HUES6 (cell line): ENCODE measurements at regions not wholly inside any gene's neighbourhood (a gene's known extent, or its start where the extent isn't known, plus 50 kb on each side); places are given as distances from the start of the nearest gene placed in this dataset.

Source experiments
- H3K27ac ChIP-seq: 2 replicates; pipeline ENCODE4 v1.7.0; 2013; ENCODE audit warnings: low read depth, mild to moderate bottlenecking, low read length, inconsistent platforms
- H3K27me3 ChIP-seq: 2 replicates; pipeline ENCODE4 v1.6.1; 2013; ENCODE audit warnings: low read length; ENCODE audit not compliant: control insufficient read depth, insufficient read depth
- H3K36me3 ChIP-seq: 2 replicates; pipeline ENCODE4 v1.6.1; 2013; ENCODE audit warnings: low read length; ENCODE audit not compliant: control insufficient read depth, insufficient read depth
- H3K4me1 ChIP-seq: 2 replicates; pipeline ENCODE4 v1.6.1; 2013; ENCODE audit warnings: low read length; ENCODE audit not compliant: control insufficient read depth, insufficient read depth
- H3K4me3 ChIP-seq: 2 replicates; pipeline ENCODE4 v1.5.1; 2013; ENCODE audit warnings: low read depth, low read length
- H3K9ac ChIP-seq: one replicate; pipeline ENCODE4 v1.6.1; 2013; ENCODE audit warnings: mild to moderate bottlenecking, low read length
- H3K9me3 ChIP-seq: 2 replicates; pipeline ENCODE4 v1.6.1; 2013; ENCODE audit warnings: low read depth, low read length; ENCODE audit not compliant: control insufficient read depth, insufficient read depth

DNA sequence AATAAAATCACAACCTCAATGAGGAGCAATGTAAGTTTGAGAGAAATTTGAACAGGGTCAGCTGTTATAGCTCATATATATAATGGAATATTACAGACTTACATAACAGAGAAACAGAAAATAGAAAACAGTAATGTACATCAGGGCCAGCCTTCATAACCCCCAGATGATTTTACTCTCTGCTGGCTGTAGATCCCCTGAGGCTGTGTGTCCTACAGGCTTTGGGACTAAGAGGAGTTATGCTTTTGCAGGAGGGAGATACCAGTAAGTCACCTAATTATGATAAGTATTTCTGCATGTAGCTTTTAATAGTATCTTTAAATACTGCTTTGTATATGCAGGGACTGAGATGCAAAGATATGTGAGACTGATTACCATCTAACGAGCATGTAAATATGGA, 105.8 kb upstream of the ASCC3 start:
- H3K4me3 ChIP-seq: no peak overlapping the region
- H3K4me1 ChIP-seq: no peaks in the 10 kb centered on the region
- H3K9me3 ChIP-seq: 0 out of 2 replicates have a peak, but pooled peaks cover 4% of the 10 kb centered on the region
- H3K27me3 ChIP-seq: no peaks in the 10 kb centered on the region
- no peak overlapping the region for H3K9ac ChIP-seq
- no peak overlapping the region for H3K27ac ChIP-seq
- no peaks in the 10 kb centered on the region for H3K36me3 ChIP-seq

- Histone ChIP-seq H3K27me3 (no peaks in the 10 kb centered on the region), H3K9ac (no peak overlapping the region), H3K36me3 (no peaks in the 10 kb centered on the region), H3K27ac (no peak overlapping the region), H3K9me3 (0 out of 2 replicates have a peak, but pooled peaks cover 4% of the 10 kb centered on the region), H3K4me1 (no peaks in the 10 kb centered on the region), H3K4me3 (no peak overlapping the region)
Measured at GRCh38 chr6:100987556-100987955, 106.4 kb upstream of the ASCC3 start.

DNA sequence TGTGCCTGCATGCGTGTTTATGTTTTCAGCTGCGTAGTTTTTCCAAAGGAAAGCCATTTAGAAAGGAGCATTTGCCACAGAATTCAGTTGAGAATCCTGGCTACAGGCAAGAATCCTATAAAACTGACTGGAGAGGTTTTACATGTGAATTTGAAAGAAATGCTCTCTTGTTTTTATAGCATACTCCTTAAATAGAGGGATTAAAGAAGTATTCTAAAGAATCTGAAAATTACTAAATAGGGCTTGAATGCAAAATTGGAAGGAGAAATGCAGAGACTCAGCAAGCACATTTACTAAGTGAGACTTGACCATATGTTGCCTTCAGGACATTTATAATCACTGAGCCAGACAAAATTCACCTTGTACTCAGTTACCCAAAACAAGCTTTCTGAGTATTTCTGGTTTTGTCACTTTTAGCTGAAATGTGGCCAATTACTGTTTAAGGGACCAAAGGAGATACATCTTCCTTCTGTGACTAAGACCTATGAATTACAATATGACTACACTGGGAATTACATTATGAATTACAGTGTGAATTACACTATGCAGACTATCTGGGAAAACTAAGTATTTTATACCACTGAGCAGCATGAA, 107.4 kb upstream of the ASCC3 start:
- Histone ChIP-seq H3K27ac (no peak overlapping the region), H3K9ac (no peak overlapping the region), H3K9me3 (0 out of 2 replicates have a peak, but pooled peaks cover 3% of the 10 kb centered on the region), H3K4me1 (no peaks in the 10 kb centered on the region), H3K27me3 (no peaks in the 10 kb centered on the region), H3K4me3 (no peak overlapping the region), H3K36me3 (no peaks in the 10 kb centered on the region)

DNA sequence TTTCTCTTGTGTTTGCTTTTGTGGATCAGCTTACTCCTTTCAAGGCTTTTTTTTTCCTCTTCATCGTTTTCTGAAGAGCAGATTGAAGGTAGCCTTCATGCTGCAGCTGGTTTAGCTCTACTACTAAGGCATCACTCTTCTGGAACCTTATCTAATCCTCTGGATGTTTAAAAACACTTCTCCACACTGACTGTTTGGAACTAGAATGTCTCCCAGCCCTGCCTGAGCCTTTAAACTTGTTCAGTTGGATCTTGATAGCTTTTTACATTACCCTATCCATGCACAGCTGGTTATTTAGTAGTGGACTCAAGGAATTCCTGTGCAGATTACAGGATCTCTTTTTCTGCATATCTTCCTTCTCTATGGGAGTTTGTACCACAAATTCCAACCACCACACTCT, 108.9 kb upstream of the ASCC3 start:
- no peaks in the 10 kb centered on the region for H3K27me3 ChIP-seq
- no peak overlapping the region for H3K9ac ChIP-seq
- no peaks in the 10 kb centered on the region for H3K9me3 ChIP-seq
- H3K4me3 ChIP-seq: no peak overlapping the region
- H3K36me3 ChIP-seq: no peaks in the 10 kb centered on the region
- no peak overlapping the region for H3K27ac ChIP-seq
- no peaks in the 10 kb centered on the region for H3K4me1 ChIP-seq

GRCh38 chr6:100996409-100996808, 115.3 kb upstream of the ASCC3 start:
- Histone ChIP-seq H3K27ac (no peak overlapping the region), H3K4me1 (peaks cover 7% of the 10 kb centered on the region; the same call in 1 of the 2 replicates), H3K9ac (no peak overlapping the region), H3K27me3 (no peaks in the 10 kb centered on the region), H3K36me3 (no peaks in the 10 kb centered on the region), H3K4me3 (no peak overlapping the region), H3K9me3 (no peaks in the 10 kb centered on the region)

DNA sequence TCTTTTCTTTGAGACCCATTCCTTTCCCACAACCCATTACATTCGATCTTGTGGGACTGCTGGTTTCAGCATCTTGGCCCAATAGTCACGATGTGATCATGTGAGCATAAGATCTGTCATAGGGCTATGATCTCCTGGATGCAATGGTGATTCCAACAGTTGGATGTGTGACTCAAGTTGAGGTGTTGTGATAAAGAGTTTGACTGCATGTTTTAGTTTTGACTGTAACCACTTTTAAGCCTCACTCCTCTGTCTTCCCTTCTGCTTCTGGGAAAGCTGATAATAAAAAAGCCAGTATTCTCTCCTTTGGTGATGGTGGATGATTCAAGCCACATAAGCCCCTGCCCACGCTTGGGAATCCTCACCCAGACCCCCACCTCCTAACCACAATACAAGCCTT, 117.0 kb upstream of the ASCC3 start:
- peaks cover 7% of the 10 kb centered on the region; the same call in 1 of the 2 replicates for H3K4me1 ChIP-seq
- H3K27me3 ChIP-seq: no peaks in the 10 kb centered on the region
- no peak overlapping the region for H3K27ac ChIP-seq
- H3K9ac ChIP-seq: no peak overlapping the region
- H3K9me3 ChIP-seq: no peaks in the 10 kb centered on the region
- H3K36me3 ChIP-seq: no peaks in the 10 kb centered on the region
- H3K4me3 ChIP-seq: no peak overlapping the region

DNA sequence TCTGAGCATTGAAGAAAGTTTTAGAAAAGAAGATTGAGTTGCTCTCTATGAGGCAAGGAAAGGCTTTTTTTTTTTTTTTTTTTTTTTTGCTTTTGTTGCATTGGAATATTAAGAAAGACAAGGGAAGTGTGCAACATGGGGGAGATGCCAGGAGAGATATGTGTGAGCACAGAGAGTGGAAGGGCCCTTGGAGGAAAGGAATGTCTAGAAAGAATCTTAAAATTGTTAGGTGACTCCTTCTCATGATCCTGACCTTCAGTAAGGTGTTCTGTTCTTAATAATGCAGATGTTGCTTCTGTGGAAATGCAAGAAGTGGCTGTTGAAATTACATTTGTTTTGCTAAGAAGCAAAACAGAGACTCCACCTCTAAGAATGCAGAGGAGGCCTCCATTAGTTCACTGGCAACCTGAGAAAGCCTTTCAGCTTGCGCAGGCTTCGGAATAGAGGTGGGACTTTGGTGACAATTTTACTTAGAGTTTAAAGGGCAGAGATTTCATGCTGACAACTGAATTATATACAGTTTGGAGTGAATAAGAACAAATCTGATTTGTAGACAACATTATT, 118.0 kb upstream of the ASCC3 start:
- H3K27ac ChIP-seq: no peak overlapping the region
- no peaks in the 10 kb centered on the region; the same call in 1 of the 2 replicates for H3K9me3 ChIP-seq
- H3K27me3 ChIP-seq: no peaks in the 10 kb centered on the region
- peaks cover 7% of the 10 kb centered on the region; the same call in 1 of the 2 replicates for H3K4me1 ChIP-seq
- no peak overlapping the region for H3K4me3 ChIP-seq
- no peak overlapping the region for H3K9ac ChIP-seq
- H3K36me3 ChIP-seq: no peaks in the 10 kb centered on the region

DNA sequence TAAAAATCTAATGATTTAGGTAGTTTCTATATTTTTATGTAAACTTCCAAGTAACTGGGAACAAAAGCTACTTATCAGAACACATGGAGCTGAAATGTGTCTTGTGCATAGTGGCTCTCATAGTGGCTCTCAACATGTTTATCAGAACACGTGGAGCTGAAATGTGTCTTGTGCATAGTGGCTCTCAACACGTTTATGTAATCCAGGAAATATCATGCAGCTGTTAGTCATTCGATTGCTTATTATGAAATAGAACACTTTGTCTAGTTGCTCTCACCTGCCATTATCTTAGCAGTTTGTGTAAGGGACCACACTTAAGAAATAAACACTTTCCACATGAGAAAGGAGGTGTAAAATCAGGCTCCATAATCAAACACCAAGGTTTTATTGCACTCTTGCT, 119.2 kb upstream of the ASCC3 start:
- Histone ChIP-seq H3K36me3 (no peaks in the 10 kb centered on the region), H3K4me1 (peaks cover 7% of the 10 kb centered on the region; the same call in 1 of the 2 replicates), H3K27me3 (no peaks in the 10 kb centered on the region), H3K9me3 (no peaks in the 10 kb centered on the region; the same call in 1 of the 2 replicates), H3K4me3 (no peak overlapping the region), H3K9ac (no peak overlapping the region), H3K27ac (no peak overlapping the region)

- peaks cover 7% of the 10 kb centered on the region; the same call in 1 of the 2 replicates for H3K4me1 ChIP-seq
- no peak overlapping the region for H3K4me3 ChIP-seq
- H3K9ac ChIP-seq: no peak overlapping the region
- H3K36me3 ChIP-seq: no peaks in the 10 kb centered on the region
- H3K27me3 ChIP-seq: no peaks in the 10 kb centered on the region
- no peaks in the 10 kb centered on the region; the same call in 1 of the 2 replicates for H3K9me3 ChIP-seq
- H3K27ac ChIP-seq: no peak overlapping the region
Measured at GRCh38 chr6:101001012-101001411, 119.9 kb upstream of the ASCC3 start.

GRCh38 chr6:101001607-101002006, 120.5 kb upstream of the ASCC3 start:
- H3K4me3 ChIP-seq: no peak overlapping the region
- peaks cover 7% of the 10 kb centered on the region; the same call in 1 of the 2 replicates for H3K4me1 ChIP-seq
- H3K9ac ChIP-seq: no peak overlapping the region
- no peaks in the 10 kb centered on the region; the same call in 1 of the 2 replicates for H3K9me3 ChIP-seq
- H3K27ac ChIP-seq: no peak overlapping the region
- no peaks in the 10 kb centered on the region for H3K27me3 ChIP-seq
- H3K36me3 ChIP-seq: no peaks in the 10 kb centered on the region

- no peak overlapping the region for H3K9ac ChIP-seq
- H3K27me3 ChIP-seq: no peaks in the 10 kb centered on the region
- peaks cover 7% of the 10 kb centered on the region; the same call in 1 of the 2 replicates for H3K4me1 ChIP-seq
- no peaks in the 10 kb centered on the region; the same call in 1 of the 2 replicates for H3K9me3 ChIP-seq
- no peaks in the 10 kb centered on the region for H3K36me3 ChIP-seq
- H3K27ac ChIP-seq: no peak overlapping the region
- no peak overlapping the region for H3K4me3 ChIP-seq
Measured at GRCh38 chr6:101003075-101003474, 121.9 kb upstream of the ASCC3 start.
